ENCODE measurements at regions not wholly inside any gene's neighbourhood (a gene's known extent, or its start where the extent isn't known, plus 50 kb on each side); places are given as distances from the start of the nearest gene placed in this dataset.

DNA sequence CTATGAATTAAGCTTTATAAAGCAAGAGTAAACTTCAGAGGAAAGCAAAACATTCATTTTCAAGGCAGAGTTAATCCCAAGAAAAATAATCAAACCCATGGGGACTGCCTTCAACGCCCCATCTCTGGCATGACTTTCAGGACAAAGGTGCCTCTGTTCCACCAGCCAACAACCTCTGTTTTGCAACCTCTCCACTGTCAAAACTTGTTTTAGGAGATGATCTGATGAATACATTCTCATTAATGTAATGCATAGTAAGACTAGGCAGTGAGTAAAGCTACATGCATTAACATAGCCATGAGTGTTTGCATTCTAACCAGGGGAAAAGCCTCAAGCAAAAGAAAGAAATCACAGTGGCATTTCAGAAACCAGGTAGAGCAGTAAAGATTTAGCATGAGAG is 357.0 kb downstream of the FBXO15 start:
- no peak for DNase-seq (ENCODE audit: low read depth)
- H3K4me3 ChIP-seq (ENCODE audit: low read depth, low read length) = no peak overlapping the region
- TF ChIP-seq, protein P1, sequence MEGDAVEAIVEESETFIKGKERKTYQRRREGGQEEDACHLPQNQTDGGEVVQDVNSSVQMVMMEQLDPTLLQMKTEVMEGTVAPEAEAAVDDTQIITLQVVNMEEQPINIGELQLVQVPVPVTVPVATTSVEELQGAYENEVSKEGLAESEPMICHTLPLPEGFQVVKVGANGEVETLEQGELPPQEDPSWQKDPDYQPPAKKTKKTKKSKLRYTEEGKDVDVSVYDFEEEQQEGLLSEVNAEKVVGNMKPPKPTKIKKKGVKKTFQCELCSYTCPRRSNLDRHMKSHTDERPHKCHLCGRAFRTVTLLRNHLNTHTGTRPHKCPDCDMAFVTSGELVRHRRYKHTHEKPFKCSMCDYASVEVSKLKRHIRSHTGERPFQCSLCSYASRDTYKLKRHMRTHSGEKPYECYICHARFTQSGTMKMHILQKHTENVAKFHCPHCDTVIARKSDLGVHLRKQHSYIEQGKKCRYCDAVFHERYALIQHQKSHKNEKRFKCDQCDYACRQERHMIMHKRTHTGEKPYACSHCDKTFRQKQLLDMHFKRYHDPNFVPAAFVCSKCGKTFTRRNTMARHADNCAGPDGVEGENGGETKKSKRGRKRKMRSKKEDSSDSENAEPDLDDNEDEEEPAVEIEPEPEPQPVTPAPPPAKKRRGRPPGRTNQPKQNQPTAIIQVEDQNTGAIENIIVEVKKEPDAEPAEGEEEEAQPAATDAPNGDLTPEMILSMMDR (conservative IDR thresholded peaks at IDR 0.05; ENCODE audit: low read depth, low read length) = no peak

DNA sequence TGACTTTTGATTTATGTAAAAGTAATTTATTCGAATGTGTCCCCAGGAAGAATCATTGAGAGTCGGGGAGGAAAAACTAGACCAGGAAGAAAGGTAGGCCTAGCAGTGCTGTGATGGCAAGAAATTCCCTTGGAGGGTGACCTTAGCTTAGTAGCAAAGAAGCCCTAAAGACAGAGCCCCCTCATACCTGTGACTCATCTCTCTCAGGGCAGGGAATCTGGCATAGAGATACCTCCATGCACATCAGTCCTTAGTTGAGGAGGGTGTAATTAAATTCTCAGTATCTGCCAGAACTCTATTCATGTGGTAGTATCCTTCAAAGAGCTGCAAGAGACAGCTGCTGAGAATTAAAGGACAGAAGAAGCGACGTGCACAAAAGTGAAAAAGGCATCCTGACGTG is 360.3 kb downstream of the FBXO15 start:
- no peak for DNase-seq (ENCODE audit: low read depth)
- no peak overlapping the region for H3K4me3 ChIP-seq (ENCODE audit: low read depth, low read length)
- TF ChIP-seq, protein P1 (conservative IDR thresholded peaks at IDR 0.05; ENCODE audit: low read depth, low read length) = no peak

DNA sequence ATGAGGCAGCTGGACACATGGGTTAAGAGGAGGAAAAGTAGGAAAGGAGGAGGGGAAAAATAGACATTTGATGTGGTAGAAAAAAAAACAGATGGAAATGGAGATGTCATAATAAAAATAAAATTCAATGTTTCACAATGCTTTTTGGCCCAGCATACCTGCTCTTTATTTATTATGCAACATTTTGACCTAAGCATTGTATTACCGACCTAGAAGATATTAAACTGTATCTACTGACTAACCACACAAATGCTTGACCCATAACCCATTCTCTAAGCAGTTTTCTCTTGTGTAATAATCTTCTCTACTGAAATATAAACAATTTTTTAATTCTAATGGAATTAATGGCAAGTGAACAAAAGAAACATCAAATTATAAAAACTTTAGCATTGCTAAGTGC is 362.3 kb downstream of the FBXO15 start:
- DNase-seq (ENCODE audit: low read depth) = no peak
- TF ChIP-seq, protein P1 (conservative IDR thresholded peaks at IDR 0.05; ENCODE audit: low read depth, low read length) = no peak
- H3K4me3 ChIP-seq (ENCODE audit: low read depth, low read length) = no peak overlapping the region

DNA sequence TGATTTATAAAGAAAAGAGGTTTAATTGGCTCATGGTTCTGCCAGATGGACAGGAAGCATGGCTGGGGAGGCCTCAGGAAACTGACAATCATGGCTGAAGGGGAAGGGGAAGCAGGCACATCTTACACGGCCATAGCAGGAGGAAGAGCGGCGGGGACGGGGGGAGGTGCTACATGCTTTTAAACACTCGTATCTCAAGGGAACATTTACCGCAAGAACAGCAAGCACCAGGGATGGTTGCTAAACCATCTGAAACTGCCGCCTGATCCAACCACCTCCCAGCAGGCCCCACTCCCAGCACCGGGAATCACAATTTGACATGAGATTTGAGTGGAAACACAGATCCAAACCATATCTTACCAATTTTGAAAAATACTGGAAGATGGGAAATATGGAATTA is 362.8 kb downstream of the FBXO15 start:
- H3K4me3 ChIP-seq (ENCODE audit: low read depth, low read length) = no peak overlapping the region
- TF ChIP-seq, protein P1 (conservative IDR thresholded peaks at IDR 0.05; ENCODE audit: low read depth, low read length) = no peak
- no peak for DNase-seq (ENCODE audit: low read depth)

DNA sequence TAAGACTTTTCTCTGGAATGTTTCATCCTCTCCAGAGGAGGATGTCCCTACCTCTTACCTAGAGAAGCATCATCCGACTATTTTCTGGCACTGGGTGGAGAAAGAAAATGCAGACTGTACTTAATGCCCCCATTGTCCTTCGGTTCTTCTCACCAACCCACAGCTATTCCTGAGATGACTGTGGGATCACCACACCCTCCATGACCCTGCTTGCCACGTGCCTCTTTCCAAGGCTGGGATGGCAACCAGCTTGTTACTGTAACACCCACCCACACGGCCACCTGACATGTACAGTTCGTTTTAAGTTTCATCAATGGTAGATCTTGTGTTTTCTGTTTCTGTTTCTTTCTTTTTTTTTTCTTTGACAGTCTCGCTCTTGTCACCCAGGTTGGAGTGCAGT is 365.2 kb downstream of the FBXO15 start:
- TF ChIP-seq, protein P1 (conservative IDR thresholded peaks at IDR 0.05; ENCODE audit: low read depth, low read length) = no peak
- H3K4me3 ChIP-seq (ENCODE audit: low read depth, low read length) = no peak overlapping the region
- DNase-seq (ENCODE audit: low read depth) = no peak

DNA sequence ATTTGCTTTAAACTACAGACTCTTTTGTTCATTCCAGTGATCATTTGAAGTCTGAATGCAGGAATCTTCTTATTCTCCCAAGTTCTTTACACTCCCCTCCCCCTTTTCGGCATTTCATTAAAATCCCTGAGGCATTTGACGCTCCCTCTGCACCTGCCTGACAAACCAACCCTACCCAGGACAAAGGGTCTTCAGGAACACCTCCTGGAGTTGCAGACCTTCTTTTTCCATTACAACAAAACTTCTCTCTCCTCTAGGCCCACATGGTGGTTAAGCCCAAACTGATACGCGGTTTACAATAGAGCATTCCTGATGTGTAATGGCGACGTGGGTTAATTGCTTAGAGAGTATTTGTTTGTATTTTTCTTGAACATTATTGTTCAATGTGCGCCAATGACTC is 367.4 kb downstream of the FBXO15 start:
- DNase-seq (ENCODE audit: low read depth) = no peak
- TF ChIP-seq, protein P1 (conservative IDR thresholded peaks at IDR 0.05; ENCODE audit: low read depth, low read length) = no peak
- H3K4me3 ChIP-seq (ENCODE audit: low read depth, low read length) = no peak overlapping the region

DNA sequence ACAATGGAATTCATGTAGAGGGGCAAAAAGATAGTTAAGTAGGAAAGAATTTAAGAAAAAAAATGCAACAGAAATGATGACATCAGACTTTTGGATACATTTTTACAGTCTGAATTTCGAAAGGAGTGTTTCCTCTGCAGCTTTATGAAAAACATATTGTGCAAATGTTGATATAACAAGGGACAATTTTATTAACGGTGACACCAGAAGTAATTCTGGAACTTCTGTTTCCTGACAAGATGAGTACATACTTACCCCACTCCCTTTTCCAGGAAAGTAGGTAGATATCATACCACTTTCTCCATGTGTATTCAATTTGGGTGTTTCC is 369.6 kb downstream of the FBXO15 start:
- no peak for DNase-seq (ENCODE audit: low read depth)
- TF ChIP-seq, protein P1 (conservative IDR thresholded peaks at IDR 0.05; ENCODE audit: low read depth, low read length) = no peak
- no peak overlapping the region for H3K4me3 ChIP-seq (ENCODE audit: low read depth, low read length)

Data from epithelial cell of proximal tubule (primary cell).